GM19328 (cell line): ENCODE measurements at regions not wholly inside any gene's neighbourhood (a gene's known extent, or its start where the extent isn't known, plus 50 kb on each side); places are given as distances from the start of the nearest gene placed in this dataset.
"Not testable (repeated sequence)": the region's sequence is repeated elsewhere in the genome, so short reads cannot be mapped to it uniquely, and the experiment has no call there.

Experiments used
- ATAC-seq: cut with Tn5 transposase; IDR thresholded peaks from one replicate; pipeline ENCODE4 v1.9.1; 2021; ENCODE audit warnings: mild to moderate bottlenecking, moderate library complexity; ENCODE audit not compliant: unreplicated experiment

DNA sequence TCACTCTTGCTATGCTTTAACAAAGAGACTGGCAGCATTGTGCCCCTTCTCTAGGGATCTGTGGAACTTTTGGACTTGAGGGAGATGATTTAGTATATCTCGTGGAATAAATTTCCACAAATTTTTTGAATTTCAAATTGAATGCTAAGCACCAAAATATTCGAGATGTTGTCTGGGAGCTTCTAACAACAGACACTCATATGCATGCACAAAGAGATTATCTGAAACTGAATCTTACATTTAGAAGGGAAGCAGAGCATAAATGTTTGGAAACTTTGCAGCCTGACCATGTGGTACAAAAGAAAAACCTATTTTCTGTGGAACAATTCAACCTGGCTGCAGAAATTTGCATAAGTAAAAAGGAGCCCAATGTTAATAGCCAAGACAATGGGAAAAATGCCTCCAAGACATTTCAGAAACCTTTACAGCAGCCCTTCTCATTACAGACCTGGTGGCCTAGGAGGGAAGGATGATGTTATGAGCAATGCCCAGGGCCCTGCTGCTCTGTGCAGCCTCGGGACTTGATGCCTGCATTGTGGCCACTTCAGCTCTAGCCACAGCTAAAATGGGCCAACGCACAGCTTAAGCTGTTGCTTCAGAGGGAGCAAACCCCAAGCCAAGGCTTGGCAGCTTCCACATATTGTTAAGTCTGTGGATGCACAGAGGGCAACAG is 285.8 kb upstream of the FAM174A start:
- no peak for ATAC-seq

DNA sequence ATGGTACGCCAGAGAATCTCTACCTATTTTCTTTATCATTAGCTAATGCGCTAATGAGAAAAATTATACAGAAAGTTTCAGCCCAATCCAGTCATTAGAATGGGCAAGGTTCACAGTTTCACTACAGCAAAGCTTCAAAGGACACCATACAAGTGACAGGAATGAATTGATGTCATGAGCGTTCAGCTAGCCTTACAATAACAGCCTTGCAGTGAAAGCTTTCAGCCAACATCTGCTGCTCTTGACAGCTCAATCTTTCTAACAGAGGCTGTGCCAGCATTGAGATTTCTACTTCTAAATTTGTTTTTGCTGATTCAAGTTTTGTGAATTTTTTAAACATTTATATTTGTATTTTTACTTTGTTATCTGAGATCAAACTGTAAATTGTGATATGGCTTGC is 302.4 kb upstream of the FAM174A start:
- no peak for ATAC-seq

DNA sequence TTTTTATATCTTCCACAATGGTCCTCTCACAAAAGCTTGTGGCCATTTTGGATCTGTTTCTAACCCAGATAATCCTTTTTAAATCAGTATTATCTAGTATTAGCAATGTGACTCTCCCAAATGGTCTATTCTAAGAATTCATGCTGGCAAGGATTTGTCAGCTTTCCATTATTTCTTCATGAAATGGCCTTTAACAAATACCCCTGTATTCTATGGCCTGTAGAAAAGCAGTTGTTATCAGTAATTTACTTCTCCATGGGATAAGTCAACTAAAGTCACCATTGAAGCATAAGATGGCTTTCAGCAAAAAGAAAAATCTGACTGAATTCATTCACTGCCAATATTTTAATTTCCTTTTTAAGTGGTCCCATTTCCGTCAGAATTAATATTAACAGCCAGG is 346.4 kb upstream of the FAM174A start:
- no peak for ATAC-seq

DNA sequence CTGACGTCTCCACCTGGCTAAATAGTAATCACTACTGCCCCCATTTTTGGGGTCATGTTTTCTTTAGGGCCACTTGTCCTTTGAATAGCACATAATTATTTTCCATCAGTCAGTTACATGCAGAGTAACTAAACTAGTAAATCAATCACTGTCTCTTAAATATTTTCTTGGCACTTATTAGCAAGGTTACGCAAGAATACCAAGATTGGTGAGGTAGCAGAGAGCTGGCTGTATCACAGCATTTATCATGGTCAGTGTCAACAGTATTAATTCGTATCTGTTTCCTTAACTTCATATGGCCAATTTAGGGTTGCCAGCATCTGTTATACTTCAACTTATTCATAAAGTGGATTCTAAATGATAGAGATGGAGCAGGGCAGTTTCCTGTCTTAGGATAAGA is 346.8 kb upstream of the FAM174A start:
- ATAC-seq: no peak

DNA sequence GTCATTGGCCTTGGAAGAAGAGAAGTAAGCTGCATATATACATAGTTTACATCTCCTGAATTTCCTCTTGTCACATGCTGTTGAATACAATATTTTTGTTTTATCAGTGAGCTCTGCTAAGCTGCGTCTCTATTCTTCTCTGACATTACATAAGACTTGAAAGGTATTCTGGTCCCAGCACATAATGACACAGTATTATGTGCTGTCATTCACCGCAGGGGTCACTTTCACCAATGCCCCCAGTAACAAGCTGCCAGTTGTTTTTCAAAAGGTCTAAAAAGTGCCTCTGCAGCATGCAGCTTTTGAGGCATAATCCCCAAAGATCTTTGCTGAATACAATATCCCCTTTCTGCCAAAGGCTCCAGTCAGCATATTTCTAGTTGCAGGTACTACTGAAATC is 349.0 kb upstream of the FAM174A start:
- ATAC-seq: no peak

DNA sequence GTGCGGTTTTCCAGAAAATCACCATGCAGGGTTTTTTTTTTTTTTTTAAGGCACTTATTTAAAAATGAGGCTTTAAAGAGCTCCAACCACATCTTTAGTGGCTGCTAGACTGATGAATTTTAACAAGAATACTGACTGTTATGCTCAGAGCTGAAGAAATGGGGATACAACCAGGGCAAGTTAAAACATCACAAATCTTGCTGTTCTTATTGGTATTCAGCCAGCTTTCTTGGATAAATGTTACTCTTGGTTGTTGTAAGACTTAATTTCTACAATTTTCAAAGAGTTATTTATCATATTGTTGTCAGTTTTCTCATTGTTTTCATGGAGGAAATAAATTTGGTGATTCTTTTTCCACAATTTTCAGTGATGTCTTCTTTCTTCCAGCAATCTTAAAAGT is 352.8 kb upstream of the FAM174A start:
- no peak for ATAC-seq

DNA sequence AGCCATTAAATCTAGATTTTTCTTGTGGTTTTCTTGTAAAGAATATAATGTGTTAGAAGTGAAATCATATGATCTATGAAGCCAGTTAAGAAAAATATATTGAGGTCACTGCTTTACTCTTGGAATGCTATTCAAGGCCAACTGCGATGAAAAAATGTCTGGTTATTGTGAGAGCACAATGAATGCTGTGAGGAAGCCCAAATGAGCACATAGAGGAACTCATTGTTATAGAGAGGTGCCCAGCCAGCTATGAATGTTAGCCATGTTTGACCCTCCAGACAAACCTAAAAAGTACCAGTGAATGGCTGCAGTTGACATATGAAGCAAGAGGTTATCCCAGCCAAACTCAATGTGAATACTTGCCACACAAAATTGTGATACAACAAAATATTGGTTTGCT is 359.8 kb upstream of the FAM174A start:
- no peak for ATAC-seq

DNA sequence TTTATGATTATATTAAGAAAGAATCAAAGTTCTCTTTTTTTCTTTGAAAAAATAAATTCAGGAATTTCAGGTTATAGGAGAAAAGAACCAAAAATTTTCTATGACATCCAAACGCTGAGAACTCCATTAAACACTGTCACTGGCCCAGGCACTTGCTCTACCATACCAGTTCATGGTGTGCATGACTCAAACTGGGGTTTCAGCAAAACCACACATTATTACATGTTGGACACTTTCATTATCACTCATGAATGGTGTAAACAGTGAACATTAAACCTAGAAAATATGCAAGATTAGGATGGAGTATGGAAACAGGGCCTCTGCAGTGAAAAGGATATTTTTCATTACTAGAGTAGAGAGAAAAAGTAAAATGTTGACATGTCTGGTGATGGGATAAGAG is 369.9 kb upstream of the FAM174A start:
- peak; percentile 100 for ATAC-seq

DNA sequence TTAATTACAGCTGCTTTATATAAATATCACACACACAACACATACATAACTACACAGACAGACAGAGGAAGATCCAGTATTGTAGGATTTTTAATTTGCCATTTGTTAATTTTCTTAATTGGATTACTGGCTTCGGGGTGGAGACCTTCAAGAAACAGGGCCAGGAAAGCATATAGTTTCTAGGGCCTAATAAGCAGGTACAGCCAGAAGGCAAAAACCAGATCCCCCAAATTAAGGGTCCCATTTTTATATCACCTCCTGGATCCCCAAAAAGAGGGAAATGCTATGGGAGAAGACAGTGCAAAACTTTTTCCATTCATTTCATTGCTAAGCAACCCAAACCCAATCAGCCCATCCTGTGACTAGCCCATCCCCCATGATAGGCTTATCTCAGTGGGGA is 373.3 kb upstream of the FAM174A start:
- ATAC-seq: no peak

DNA sequence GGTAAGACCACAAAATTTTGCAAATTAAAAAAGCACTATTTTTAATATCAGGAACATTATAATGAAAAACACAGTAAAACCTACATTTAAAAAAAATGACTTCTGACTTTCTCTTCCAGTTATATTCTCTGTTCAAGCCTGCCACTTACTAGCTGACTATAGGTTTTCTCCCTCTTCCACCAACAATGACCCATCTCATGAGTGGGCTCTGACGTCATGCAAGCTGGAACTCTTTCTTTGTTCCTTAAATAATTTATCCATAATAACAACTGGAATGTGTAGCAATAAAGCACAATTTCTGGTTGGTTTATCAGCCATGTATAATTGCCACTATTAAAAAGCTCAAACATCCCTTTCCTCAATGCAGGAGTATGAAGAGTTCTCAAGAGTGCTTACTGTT is 378.1 kb upstream of the FAM174A start:
- no peak for ATAC-seq

DNA sequence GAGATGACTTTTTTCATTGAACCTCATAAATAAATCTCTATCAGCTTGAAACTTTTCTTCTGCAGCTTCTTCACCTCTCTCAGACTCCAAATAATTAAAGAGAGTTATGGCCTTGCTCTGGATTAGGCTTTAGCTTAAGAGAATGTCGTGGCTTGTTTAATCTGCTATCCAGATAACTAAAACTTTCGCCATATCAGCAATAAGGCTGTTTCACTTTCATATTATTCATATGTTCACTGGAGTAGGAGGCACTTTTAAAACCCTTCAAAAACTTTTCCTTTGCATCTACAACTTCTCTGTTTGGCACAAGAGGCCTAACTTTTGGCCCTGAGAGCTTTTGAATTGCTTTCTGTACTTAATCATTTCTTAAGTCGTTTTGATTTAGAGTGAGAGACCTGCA is 386.9 kb upstream of the FAM174A start:
- ATAC-seq: no peak

DNA sequence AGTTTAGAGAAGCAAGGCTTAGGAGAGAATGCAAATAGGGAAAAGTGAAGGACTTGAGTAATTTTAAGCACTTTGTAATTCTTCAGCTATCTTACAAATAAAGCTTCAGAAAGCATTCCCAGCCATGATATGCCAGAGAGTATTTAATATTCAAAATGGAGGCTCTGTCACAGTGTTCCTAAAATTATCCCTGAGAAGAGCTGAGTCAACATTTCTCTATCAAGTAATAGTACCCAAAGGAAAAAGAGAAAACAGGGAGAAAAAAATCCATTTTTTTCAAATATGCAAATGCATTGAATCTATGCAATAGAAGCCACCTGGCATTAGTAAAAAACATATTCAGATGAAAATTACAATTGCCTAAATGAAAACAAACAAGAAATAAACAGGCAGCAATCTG is 392.6 kb upstream of the FAM174A start:
- ATAC-seq: no peak

DNA sequence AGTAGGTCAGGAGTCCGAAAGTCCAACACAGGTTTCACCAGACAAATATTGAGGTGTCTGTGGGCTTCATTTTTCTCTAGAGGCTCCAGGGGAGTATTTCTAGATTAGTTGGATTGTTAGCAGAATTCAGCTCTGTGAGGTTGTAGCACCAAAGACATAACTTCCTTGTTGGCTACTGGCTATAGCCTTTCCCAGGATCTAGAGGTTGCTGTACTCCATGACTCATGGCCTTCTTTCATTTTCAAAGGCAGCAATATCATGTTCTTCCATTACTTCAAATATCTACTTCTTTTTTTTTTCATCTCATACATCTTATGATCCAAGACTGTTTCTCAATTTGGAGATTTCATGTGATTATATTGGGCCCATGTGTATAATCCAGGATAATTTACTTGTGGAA is 404.0 kb upstream of the FAM174A start:
- ATAC-seq: no peak

DNA sequence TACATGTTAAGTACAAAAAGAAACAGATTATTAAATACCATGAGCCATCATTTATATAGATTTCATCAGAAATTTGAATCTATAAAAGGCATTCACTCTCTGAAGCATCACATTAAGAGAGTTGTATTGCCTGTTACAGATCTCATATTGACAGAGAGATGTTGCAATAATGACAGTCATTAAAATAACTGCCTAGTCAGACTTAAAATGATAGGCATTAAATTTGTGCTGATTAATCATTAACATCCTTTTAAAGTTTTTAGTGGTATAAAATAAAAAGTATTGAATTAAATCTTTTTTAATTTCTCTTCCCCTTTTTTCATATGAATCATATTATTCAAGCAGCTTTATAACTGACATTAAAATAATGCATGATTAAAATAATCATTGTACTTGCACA is 404.9 kb upstream of the FAM174A start:
- no peak for ATAC-seq

DNA sequence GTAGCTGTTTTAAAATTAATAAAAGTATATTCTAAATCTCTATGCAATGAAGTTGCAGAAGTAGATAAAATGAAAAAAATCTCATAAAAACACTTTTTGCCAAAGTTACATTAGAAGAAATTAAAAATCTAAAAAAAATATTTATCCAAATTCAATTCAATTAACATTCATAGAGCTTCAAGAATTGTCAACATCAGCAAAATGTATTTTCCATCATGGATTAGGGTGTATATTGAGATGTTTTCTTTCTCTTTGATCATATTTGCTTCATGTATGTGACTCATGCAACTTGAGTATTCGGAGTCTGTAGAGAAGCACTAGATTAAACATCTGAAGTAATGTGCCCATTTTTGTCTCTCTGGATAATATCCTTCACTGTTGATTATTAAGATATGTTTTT is 415.3 kb upstream of the FAM174A start:
- no peak for ATAC-seq

DNA sequence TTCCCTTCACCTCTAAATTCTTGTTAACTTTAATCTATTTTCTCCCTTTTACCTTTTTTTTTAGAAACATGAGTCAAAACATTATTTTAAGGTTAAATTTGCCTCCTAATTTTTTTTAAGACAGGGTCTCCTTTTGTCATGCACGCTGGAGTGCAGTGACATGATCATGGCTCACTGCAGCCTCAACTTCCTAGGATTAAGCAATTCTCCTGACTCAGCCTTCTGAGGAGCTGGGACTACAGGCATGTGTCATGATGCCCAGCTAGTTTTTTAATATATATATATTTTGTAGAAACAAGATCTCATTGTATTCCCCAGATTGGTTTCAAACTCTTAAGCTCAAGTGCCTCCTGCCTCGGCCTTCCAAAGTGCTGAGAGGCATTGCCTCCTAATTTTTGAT is 424.7 kb upstream of the FAM174A start:
- no peak for ATAC-seq

DNA sequence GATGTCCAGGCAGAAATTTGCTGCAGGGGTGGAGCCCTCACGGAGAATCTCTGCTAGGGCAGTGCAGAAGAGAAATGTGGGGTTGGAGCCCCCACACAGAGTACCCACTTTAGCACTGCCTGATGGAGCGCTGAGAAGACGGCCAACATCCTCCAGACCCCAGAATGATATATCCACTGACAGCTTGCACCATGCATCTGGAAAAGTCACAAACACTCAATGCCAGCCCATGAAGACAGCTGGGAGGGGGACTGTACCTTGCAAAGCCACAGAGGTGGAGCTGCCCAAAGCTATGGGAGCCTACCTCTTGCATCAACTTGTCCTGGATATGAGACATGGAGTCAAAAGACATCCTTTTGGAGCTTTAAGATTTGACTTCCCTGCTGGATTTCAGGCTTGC is 426.3 kb upstream of the FAM174A start:
- no peak for ATAC-seq

DNA sequence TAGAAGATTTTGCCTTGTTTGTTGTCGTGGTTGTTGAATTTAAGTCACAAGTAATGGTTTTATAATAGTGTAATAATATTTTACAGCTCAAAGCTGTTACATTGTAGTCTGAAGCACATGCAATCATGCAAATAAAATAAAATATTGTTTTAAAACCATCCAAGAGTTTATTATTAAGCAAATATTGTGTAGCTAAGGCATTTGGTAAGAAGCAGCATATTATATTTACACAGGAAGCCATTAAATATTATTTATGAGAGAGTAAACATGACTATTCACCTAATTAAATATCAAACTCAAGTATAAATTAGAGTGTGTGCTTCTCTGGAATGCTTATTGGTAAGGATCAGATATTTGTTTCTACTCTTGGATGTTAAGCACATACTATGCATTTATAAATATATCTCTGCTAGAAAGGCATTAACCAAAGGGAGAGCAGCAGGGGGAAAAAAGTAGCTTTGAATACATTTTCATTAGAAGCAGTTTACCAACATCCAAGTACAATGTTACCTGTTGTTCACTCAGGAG is 431.5 kb upstream of the FAM174A start:
- ATAC-seq: not testable (repeated sequence)

DNA sequence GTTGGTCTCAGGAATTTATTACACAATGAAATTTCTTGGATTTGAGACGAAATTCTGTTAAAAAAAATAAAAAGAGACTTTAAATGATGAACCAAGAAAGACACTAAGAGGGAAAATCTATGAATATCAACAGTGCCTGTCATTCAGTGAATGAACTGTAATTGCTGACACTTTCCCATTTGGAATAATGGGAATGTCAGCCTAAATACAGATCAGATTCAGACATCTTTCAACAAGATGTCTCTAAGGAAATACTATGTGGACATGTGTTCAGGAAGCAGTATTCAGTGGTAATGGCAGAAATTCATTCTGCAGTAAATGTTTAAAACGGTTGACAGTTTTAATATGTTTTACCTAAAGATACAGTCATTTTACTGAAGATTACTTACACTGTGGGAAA is 433.7 kb upstream of the FAM174A start:
- ATAC-seq: not testable (repeated sequence)

DNA sequence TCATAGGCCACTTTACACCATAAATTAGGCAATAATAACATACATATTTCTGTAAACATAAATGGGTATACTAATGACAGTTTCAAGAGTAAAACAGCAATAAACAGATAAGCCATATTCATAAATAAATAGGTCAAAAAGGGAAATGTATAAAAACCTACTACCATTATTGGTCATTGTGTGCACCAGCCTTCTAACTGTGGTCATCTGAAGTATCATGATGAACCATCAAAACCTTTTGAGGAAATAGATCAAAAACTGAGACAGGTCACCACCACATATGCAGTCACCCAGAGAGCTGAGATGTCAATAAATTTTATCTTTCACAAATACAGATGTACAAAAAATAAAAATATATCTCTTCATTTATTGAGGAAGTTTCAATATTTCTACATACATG is 438.8 kb upstream of the FAM174A start:
- not testable (repeated sequence) for ATAC-seq

DNA sequence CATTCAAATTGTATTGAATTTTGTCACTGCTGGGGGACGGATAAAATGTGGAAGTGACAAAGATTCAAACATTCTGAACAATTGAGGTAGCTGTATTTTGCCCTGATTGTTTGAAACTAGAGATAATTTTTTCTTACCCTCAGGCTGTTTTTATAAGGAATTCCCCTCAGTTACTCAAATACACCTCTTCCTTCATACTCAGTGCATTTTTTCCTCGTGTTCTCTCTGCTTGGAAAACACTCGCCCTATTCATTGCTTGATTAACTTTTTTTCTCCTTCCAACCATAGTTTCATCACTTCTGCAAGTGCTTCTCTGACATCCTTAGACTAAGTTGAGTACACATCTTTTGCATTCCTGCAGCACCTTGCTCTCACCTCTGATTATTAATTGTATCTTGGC is 454.5 kb upstream of the FAM174A start:
- ATAC-seq: not testable (repeated sequence)

DNA sequence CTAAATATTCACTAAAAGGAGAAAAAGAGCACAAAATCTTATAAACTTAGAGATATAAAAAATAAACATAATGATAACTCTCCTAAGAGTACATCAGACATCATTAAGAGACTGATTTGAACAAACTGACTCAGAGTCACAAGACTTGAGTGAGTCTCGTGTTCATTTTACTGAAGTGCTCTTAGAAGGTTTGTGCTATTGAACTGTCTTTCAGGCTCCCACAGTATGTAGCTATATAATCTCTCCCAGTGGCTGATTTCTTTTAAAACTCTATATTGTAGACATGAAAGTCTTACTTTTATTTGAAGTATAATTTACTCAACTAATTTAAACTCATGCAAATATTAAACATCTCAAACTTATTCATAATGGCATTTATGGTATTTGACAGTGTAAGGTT is 456.0 kb upstream of the FAM174A start:
- not testable (repeated sequence) for ATAC-seq

DNA sequence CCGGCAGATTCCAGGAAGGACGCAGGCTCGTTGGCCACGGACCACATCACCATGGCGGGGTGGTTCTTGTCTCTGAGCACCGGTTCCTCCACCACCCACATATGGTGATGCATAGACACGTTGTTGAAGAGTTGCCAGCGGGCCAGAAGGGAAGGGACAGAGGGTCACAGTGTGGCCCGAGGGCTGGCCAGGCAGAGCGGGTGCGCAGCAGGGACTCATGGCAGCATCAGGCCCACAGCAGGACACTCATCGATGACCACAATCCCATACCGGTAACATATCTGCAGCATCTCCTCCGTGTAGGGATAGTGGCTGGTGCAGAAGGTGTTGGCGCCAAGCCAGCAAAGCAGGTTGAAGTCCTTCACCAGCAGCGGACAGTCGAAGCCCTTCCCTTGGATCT is 469.2 kb upstream of the FAM174A start:
- not testable (repeated sequence) for ATAC-seq
